ENCODE measurements at regions not wholly inside any gene's neighbourhood (a gene's known extent, or its start where the extent isn't known, plus 50 kb on each side); places are given as distances from the start of the nearest gene placed in this dataset.

GRCh38 chr15:61750271-61751084 lies 309.8 kb downstream of the VPS13C start:
- peaks cover 5% of the 10 kb centered on the region; the same call in 1 of the 2 replicates for H3K27me3 Mint-ChIP-seq (ENCODE audit: low read depth)
- CTCF ChIA-PET, result interaction anchor here (1.8 kb wide), 1 partner anchor 84 kb away, joined by 7 read pairs; no protein-coding TSS in a partner anchor
- H3K4me3 Mint-ChIP-seq, result no peak overlapping the region
- no peaks in the 10 kb centered on the region for H3K9me3 Mint-ChIP-seq
- DNase-seq (ENCODE audit: low spot score) (no peak), ATAC-seq (no peak)
- TF ChIP-seq PRDM15 (CRISPR knock-in tag; IDR thresholded peaks at IDR 0.05), result no peak
- no peak for TF ChIP-seq ZNF671 (CRISPR knock-in tag; IDR thresholded peaks at IDR 0.05)
- no peak for TF ChIP-seq MLX (CRISPR knock-in tag; IDR thresholded peaks at IDR 0.05)
- no peak for TF ChIP-seq ZNF281 (CRISPR knock-in tag; IDR thresholded peaks at IDR 0.05)
- TF ChIP-seq NFYB (CRISPR knock-in tag; conservative IDR thresholded peaks at IDR 0.05; ENCODE audit: low read depth), result no peak
- TF ChIP-seq ELF4 (CRISPR knock-in tag; IDR thresholded peaks at IDR 0.05; ENCODE audit: low read depth), result no peak
- TF ChIP-seq IRF1 (CRISPR knock-in tag; IDR thresholded peaks at IDR 0.05), result no peak
- TF ChIP-seq SMAD4 (CRISPR knock-in tag; IDR thresholded peaks at IDR 0.05), result no peak
- TF ChIP-seq NR1H2 (CRISPR knock-in tag; IDR thresholded peaks at IDR 0.05), result no peak
- no peak for TF ChIP-seq TCF7 (CRISPR knock-in tag; IDR thresholded peaks at IDR 0.05; ENCODE audit: low read depth)
- TF ChIP-seq AFF4 (CRISPR knock-in tag; IDR thresholded peaks at IDR 0.05; ENCODE audit: borderline replicate concordance), result no peak
- no peak for TF ChIP-seq TEAD4 (CRISPR knock-in tag; IDR thresholded peaks at IDR 0.05)
- TF ChIP-seq JAZF1 (CRISPR knock-in tag; IDR thresholded peaks at IDR 0.05), result no peak
- TF ChIP-seq HMGXB4 (CRISPR knock-in tag; IDR thresholded peaks at IDR 0.05), result no peak
- TF ChIP-seq MXD4 (CRISPR knock-in tag; IDR thresholded peaks at IDR 0.05; ENCODE audit: borderline replicate concordance), result no peak
- no peak for TF ChIP-seq EMX1 (CRISPR knock-in tag; IDR thresholded peaks at IDR 0.05)
- no peak for TF ChIP-seq USF2 (CRISPR knock-in tag; IDR thresholded peaks at IDR 0.05)
- TF ChIP-seq RORB (CRISPR knock-in tag; IDR thresholded peaks at IDR 0.05), result no peak
- no peak overlapping the region for H3K27ac Mint-ChIP-seq
- H3K36me3 Mint-ChIP-seq, result no peaks in the 10 kb centered on the region
- POLR2A ChIA-PET, result no interaction called here
- no peaks in the 10 kb centered on the region for H3K4me1 Mint-ChIP-seq

Measured in WTC11 (cell line).